ENCODE measurements at regions not wholly inside any gene's neighbourhood (a gene's known extent, or its start where the extent isn't known, plus 50 kb on each side); places are given as distances from the start of the nearest gene placed in this dataset.

DNA sequence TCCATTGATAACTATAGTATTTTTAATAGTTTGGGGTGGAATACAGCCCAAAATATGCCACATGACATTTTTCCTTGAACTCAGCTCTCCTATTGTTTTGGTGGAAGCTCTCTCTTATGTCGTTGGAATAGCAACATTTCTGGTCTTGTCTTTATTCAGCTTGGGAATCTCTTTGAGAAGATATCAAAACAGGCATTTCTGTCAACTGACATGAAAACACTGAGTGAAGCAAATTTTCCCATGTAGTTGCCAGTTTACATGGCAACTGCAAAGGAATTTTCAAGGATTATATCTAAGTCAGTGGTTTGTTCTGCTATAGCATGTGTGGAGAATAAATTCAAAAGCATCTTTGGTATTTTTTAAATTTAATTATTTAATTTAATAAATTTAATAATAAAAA lies 863.5 kb upstream of the CDH8 start:
- H3K4me1 Mint-ChIP-seq: no peaks in the 10 kb centered on the region
- TF ChIP-seq, protein P1, sequence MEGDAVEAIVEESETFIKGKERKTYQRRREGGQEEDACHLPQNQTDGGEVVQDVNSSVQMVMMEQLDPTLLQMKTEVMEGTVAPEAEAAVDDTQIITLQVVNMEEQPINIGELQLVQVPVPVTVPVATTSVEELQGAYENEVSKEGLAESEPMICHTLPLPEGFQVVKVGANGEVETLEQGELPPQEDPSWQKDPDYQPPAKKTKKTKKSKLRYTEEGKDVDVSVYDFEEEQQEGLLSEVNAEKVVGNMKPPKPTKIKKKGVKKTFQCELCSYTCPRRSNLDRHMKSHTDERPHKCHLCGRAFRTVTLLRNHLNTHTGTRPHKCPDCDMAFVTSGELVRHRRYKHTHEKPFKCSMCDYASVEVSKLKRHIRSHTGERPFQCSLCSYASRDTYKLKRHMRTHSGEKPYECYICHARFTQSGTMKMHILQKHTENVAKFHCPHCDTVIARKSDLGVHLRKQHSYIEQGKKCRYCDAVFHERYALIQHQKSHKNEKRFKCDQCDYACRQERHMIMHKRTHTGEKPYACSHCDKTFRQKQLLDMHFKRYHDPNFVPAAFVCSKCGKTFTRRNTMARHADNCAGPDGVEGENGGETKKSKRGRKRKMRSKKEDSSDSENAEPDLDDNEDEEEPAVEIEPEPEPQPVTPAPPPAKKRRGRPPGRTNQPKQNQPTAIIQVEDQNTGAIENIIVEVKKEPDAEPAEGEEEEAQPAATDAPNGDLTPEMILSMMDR (IDR thresholded peaks at IDR 0.05; ENCODE audit: unreplicated experiment in 3 of 3): no peak
- no peaks in the 10 kb centered on the region for H3K27me3 Mint-ChIP-seq (ENCODE audit: low read depth)
- H3K9me3 Mint-ChIP-seq: peaks cover 12% of the 10 kb centered on the region
- no peak overlapping the region for H3K4me3 Mint-ChIP-seq
- H3K36me3 Mint-ChIP-seq (ENCODE audit: low read depth): no peaks in the 10 kb centered on the region
- H3K27ac Mint-ChIP-seq: no peak overlapping the region

DNA sequence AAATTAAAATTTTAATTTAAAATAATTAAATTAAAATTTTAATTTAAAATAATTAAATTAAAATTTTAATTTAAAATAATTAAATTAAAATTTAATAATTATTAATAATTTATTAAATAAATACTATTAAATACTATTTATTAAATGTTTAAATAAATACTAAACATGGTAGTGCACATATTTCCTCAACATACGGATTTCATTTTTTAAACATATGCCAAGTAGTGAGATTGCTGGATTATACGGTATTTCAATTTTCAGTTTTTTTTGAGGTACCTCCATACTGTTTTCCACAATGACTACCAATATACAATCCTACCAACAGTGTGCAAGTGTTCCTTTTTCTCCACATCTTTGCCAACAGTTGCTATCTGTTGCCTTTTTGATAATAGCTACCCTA lies 852.9 kb upstream of the CDH8 start:
- Mint-ChIP-seq H3K9me3 (peaks cover 20% of the 10 kb centered on the region), H3K27me3 (ENCODE audit: low read depth) (no peaks in the 10 kb centered on the region), H3K27ac (no peak overlapping the region), H3K4me1 (no peaks in the 10 kb centered on the region), H3K36me3 (ENCODE audit: low read depth) (no peaks in the 10 kb centered on the region), H3K4me3 (no peak overlapping the region)
- TF ChIP-seq, protein P1 (IDR thresholded peaks at IDR 0.05; ENCODE audit: unreplicated experiment in 3 of 3): no peak

GRCh38 chr16:62883509-62883908 lies 847.3 kb upstream of the CDH8 start:
- Mint-ChIP-seq H3K27me3 (ENCODE audit: low read depth) (no peaks in the 10 kb centered on the region), H3K4me1 (peaks cover 9% of the 10 kb centered on the region), H3K9me3 (peaks cover 1% of the 10 kb centered on the region), H3K27ac (no peak overlapping the region), H3K36me3 (ENCODE audit: low read depth) (no peaks in the 10 kb centered on the region), H3K4me3 (no peak overlapping the region)
- TF ChIP-seq, protein P1 (IDR thresholded peaks at IDR 0.05; ENCODE audit: unreplicated experiment in 3 of 3): no peak

GRCh38 chr16:62882552-62883221 lies 846.4 kb upstream of the CDH8 start:
- TF ChIP-seq, protein P1 (IDR thresholded peaks at IDR 0.05; ENCODE audit: unreplicated experiment in 3 of 3): no peak
- Mint-ChIP-seq H3K4me3 (no peak overlapping the region), H3K9me3 (no peaks in the 10 kb centered on the region), H3K36me3 (ENCODE audit: low read depth) (no peaks in the 10 kb centered on the region), H3K27ac (no peak overlapping the region), H3K27me3 (ENCODE audit: low read depth) (no peaks in the 10 kb centered on the region), H3K4me1 (peaks cover 9% of the 10 kb centered on the region)

- H3K27ac Mint-ChIP-seq: no peak overlapping the region
- H3K4me1 Mint-ChIP-seq: no peaks in the 10 kb centered on the region
- TF ChIP-seq, protein P1 (IDR thresholded peaks at IDR 0.05; ENCODE audit: unreplicated experiment in 3 of 3): no peak
- H3K4me3 Mint-ChIP-seq: no peak overlapping the region
- no peaks in the 10 kb centered on the region for H3K27me3 Mint-ChIP-seq (ENCODE audit: low read depth)
- no peaks in the 10 kb centered on the region for H3K36me3 Mint-ChIP-seq (ENCODE audit: low read depth)
- no peaks in the 10 kb centered on the region for H3K9me3 Mint-ChIP-seq
Observed at GRCh38 chr16:62876133-62876532, 839.9 kb upstream of the CDH8 start.

- Mint-ChIP-seq H3K36me3 (ENCODE audit: low read depth) (no peaks in the 10 kb centered on the region), H3K27me3 (ENCODE audit: low read depth) (no peaks in the 10 kb centered on the region), H3K27ac (no peak overlapping the region), H3K9me3 (no peaks in the 10 kb centered on the region), H3K4me3 (no peak overlapping the region), H3K4me1 (no peaks in the 10 kb centered on the region)
- TF ChIP-seq, protein P1 (IDR thresholded peaks at IDR 0.05; ENCODE audit: unreplicated experiment in 3 of 3): no peak
Observed at GRCh38 chr16:62872339-62872738, 836.1 kb upstream of the CDH8 start.

Measured in nephron (organoid).